Keratinocyte (primary cell): ENCODE measurements at regions not wholly inside any gene's neighbourhood (a gene's known extent, or its start where the extent isn't known, plus 50 kb on each side); places are given as distances from the start of the nearest gene placed in this dataset.

ENCODE experiments used
- CTCF ChIP-seq, 3 experiments: IDR thresholded peaks in 1 of 3; conservative IDR thresholded peaks in 1 of 3; optimal IDR thresholded peaks in 1 of 3; 2 replicates in 2 of 3; 3 replicates in 1 of 3; pipeline versions ENCODE3 to v1.5.1; 2011; ENCODE audit warnings: low read length in 3 of 3, mild to moderate bottlenecking in 3 of 3, moderate library complexity in 2 of 3, control low read depth in 1 of 3, inconsistent platforms in 1 of 3; ENCODE audit not compliant: insufficient read depth in 2 of 3; ENCODE audit errors: extremely low read depth in 1 of 3
- EZH2 ChIP-seq: IDR thresholded peaks from one replicate; pipeline ENCODE4 v1.6.1; 2012; ENCODE audit warnings: inconsistent platforms, mild to moderate bottlenecking, low read length, moderate library complexity

- TF ChIP-seq CTCF (optimal IDR thresholded peaks at IDR 0.05 in 1 of 3, IDR thresholded peaks at IDR 0.05 in 1 of 3, conservative IDR thresholded peaks at IDR 0.05 in 1 of 3; ENCODE audit: extremely low read depth in 1 of 3, insufficient read depth in 2 of 3, low read length in 3 of 3), result no peak
- no peak for TF ChIP-seq EZH2
Measured at GRCh38 chr3:110755345-110755744, 316.3 kb upstream of the NECTIN3 start.
